ENCODE measurements at regions not wholly inside any gene's neighbourhood (a gene's known extent, or its start where the extent isn't known, plus 50 kb on each side); places are given as distances from the start of the nearest gene placed in this dataset.

GRCh38 chr7:52413051-52413450 is 622.4 kb upstream of the POM121L12 start:
- H3K4me3 ChIP-seq, result no peak overlapping the region
- no peaks in the 10 kb centered on the region for H3K4me1 ChIP-seq
- H3K27ac ChIP-seq (replicated peaks in 1 of 4), result no peak overlapping the region
- no peaks in the 10 kb centered on the region for H3K36me3 ChIP-seq
- H3K9me3 ChIP-seq, result no peaks in the 10 kb centered on the region
- no peak for DNase-seq (ENCODE audit: extremely low spot score)
- intact Hi-C loops (cut with DNase I), result no loop called here
- no peak for TF ChIP-seq EP300 (IDR thresholded peaks at IDR 0.05)
- TF ChIP-seq POLR2A (IDR thresholded peaks at IDR 0.05; ENCODE audit: low read depth), result no peak
- no peak for TF ChIP-seq CTCF (IDR thresholded peaks at IDR 0.05)
- TF ChIP-seq POLR2AphosphoS5 (IDR thresholded peaks at IDR 0.05), result no peak
- H3K27me3 ChIP-seq, result no peaks in the 10 kb centered on the region
- 65% methylated on average over 5 of the region's 5 CpGs for whole genome bisulfite sequencing

DNA sequence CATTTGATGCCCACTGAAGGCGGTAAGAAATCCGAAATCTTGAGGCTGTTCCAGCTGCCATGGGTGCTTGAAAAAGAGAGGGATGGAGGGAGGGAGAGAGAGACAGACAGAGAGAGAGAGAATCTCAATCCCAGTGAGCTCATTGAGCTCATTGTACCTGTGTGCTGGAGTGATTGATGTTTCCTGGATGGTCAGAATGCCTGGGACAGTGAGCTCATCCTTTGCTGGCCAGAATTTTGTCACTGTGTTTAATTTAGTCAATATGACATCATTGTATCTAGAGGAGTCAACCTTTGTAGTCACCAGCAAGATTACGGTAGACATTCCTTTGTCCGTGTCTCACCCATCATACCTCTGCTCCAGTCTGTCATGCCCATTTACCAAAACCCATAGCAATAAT is 625.4 kb upstream of the POM121L12 start:
- no peak for TF ChIP-seq EP300 (IDR thresholded peaks at IDR 0.05)
- no peak for TF ChIP-seq POLR2AphosphoS5 (IDR thresholded peaks at IDR 0.05)
- no peak for TF ChIP-seq CTCF (IDR thresholded peaks at IDR 0.05)
- no peak for TF ChIP-seq POLR2A (IDR thresholded peaks at IDR 0.05; ENCODE audit: low read depth)
- H3K4me3 ChIP-seq, result no peak overlapping the region
- H3K4me1 ChIP-seq, result no peaks in the 10 kb centered on the region
- WGBS, result 66% methylated on average over 4 of the region's 4 CpGs
- H3K9me3 ChIP-seq, result no peaks in the 10 kb centered on the region
- no peaks in the 10 kb centered on the region for H3K27me3 ChIP-seq
- H3K27ac ChIP-seq (replicated peaks in 1 of 4), result no peak overlapping the region
- DNase-seq (ENCODE audit: extremely low spot score), result no peak
- no peaks in the 10 kb centered on the region for H3K36me3 ChIP-seq
- intact Hi-C loops (cut with DNase I), result no loop called here

DNA sequence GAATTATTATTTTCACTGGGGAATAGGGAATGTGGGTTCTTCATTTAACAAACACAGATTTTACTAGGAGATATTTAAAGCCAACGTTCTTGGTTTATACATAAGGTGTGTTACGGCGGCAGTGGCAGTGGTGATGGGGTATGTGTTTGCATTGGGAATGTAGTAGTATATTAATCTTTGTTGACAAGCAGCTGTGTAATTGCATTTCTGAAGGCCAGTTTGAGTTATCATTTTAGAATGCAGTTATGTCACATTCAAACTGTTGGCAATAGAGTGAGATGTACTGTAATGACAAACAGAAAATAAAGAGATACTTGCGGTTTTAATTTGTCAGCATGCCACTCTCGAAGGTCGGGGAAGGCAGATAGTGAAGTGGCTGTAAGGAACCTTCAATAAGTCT is 628.6 kb upstream of the POM121L12 start:
- intact Hi-C loops (cut with DNase I), result no loop called here
- Histone ChIP-seq H3K9me3 (no peaks in the 10 kb centered on the region), H3K4me1 (no peaks in the 10 kb centered on the region), H3K27ac (replicated peaks in 1 of 4) (no peak overlapping the region), H3K4me3 (no peak overlapping the region), H3K27me3 (no peaks in the 10 kb centered on the region), H3K36me3 (no peaks in the 10 kb centered on the region)
- TF ChIP-seq POLR2AphosphoS5 (IDR thresholded peaks at IDR 0.05), result no peak
- no peak for TF ChIP-seq POLR2A (IDR thresholded peaks at IDR 0.05; ENCODE audit: low read depth)
- no peak for TF ChIP-seq EP300 (IDR thresholded peaks at IDR 0.05)
- TF ChIP-seq CTCF (IDR thresholded peaks at IDR 0.05), result no peak
- 85% methylated on average over 6 of the region's 6 CpGs for WGBS
- no peak for DNase-seq (ENCODE audit: extremely low spot score)

GRCh38 chr7:52382731-52383130 is 652.7 kb upstream of the POM121L12 start:
- WGBS, result 73% methylated on average over 3 of the region's 3 CpGs
- Histone ChIP-seq H3K4me3 (no peak overlapping the region), H3K27ac (replicated peaks in 1 of 4) (no peak overlapping the region), H3K27me3 (no peaks in the 10 kb centered on the region), H3K9me3 (no peaks in the 10 kb centered on the region), H3K36me3 (no peaks in the 10 kb centered on the region), H3K4me1 (no peaks in the 10 kb centered on the region)
- DNase-seq (ENCODE audit: extremely low spot score), result no peak
- TF ChIP-seq CTCF (IDR thresholded peaks at IDR 0.05) (no peak), POLR2A (IDR thresholded peaks at IDR 0.05; ENCODE audit: low read depth) (no peak), EP300 (IDR thresholded peaks at IDR 0.05) (no peak), POLR2AphosphoS5 (IDR thresholded peaks at IDR 0.05) (no peak)
- intact Hi-C loops (cut with DNase I), result no loop called here

GRCh38 chr7:52369922-52370321 is 665.5 kb upstream of the POM121L12 start:
- intact Hi-C loops (cut with DNase I), result no loop called here
- TF ChIP-seq POLR2AphosphoS5 (IDR thresholded peaks at IDR 0.05) (no peak), EP300 (IDR thresholded peaks at IDR 0.05) (no peak), CTCF (IDR thresholded peaks at IDR 0.05) (no peak), POLR2A (IDR thresholded peaks at IDR 0.05; ENCODE audit: low read depth) (no peak)
- Histone ChIP-seq H3K4me3 (no peak overlapping the region), H3K27ac (replicated peaks in 1 of 4) (no peak overlapping the region), H3K36me3 (no peaks in the 10 kb centered on the region), H3K9me3 (no peaks in the 10 kb centered on the region), H3K4me1 (no peaks in the 10 kb centered on the region), H3K27me3 (no peaks in the 10 kb centered on the region)
- 75% methylated on average over 4 of the region's 4 CpGs for WGBS
- DNase-seq (ENCODE audit: extremely low spot score), result no peak
